ENCODE measurements at regions not wholly inside any gene's neighbourhood (a gene's known extent, or its start where the extent isn't known, plus 50 kb on each side); places are given as distances from the start of the nearest gene placed in this dataset.

DNA sequence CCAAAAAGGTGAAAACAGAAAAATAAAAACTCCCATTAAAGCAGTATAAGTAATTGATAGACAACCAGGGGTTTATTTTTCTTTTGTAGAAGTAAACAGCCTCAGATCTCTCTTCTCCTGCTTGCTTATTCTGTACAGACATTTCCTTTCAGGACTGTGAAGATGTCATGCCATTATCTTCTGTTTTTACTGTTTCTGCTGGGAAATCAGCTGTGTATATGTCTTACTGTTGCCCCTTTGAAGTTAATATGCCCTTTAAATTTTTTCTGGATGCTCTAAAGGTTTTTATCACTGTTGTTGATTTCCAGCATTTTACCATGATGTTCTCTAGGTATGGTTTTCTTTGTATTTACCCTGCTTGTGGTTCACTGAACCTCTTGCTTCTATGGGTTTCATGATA, 199.5 kb downstream of the NXNL2 start:
- no peak for TF ChIP-seq POLR2A (IDR thresholded peaks at IDR 0.05)
- TF ChIP-seq, protein P1, sequence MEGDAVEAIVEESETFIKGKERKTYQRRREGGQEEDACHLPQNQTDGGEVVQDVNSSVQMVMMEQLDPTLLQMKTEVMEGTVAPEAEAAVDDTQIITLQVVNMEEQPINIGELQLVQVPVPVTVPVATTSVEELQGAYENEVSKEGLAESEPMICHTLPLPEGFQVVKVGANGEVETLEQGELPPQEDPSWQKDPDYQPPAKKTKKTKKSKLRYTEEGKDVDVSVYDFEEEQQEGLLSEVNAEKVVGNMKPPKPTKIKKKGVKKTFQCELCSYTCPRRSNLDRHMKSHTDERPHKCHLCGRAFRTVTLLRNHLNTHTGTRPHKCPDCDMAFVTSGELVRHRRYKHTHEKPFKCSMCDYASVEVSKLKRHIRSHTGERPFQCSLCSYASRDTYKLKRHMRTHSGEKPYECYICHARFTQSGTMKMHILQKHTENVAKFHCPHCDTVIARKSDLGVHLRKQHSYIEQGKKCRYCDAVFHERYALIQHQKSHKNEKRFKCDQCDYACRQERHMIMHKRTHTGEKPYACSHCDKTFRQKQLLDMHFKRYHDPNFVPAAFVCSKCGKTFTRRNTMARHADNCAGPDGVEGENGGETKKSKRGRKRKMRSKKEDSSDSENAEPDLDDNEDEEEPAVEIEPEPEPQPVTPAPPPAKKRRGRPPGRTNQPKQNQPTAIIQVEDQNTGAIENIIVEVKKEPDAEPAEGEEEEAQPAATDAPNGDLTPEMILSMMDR (IDR thresholded peaks at IDR 0.05), result no peak

Measured in transverse colon (tissue), 3 donors.